DMS153 treated with DMSO at 0.1 percent for 48 hours (cell line): ENCODE measurements at regions not wholly inside any gene's neighbourhood (a gene's known extent, or its start where the extent isn't known, plus 50 kb on each side); places are given as distances from the start of the nearest gene placed in this dataset.

Source experiments
- DNase-seq: peaks from one replicate; lab custom pipeline; 2025; ENCODE audit not compliant: unreplicated experiment; lab: John Stamatoyannopoulos, UW

GRCh38 chr3:55183201-55183600, 255.3 kb upstream of the LRTM1 start:
- no peak for DNase-seq

- no peak for DNase-seq
Observed at GRCh38 chr3:55180936-55181535, 253.2 kb upstream of the LRTM1 start.

GRCh38 chr3:55180161-55180560, 252.3 kb upstream of the LRTM1 start:
- DNase-seq, result no peak

GRCh38 chr3:55178336-55178735, 250.5 kb upstream of the LRTM1 start:
- no peak for DNase-seq

- DNase-seq, result no peak
Observed at GRCh38 chr3:55177749-55178148, 249.9 kb upstream of the LRTM1 start.

GRCh38 chr3:55175423-55175822, 247.6 kb upstream of the LRTM1 start:
- DNase-seq, result no peak

GRCh38 chr3:55174747-55175146, 246.9 kb upstream of the LRTM1 start:
- DNase-seq, result no peak

- no peak for DNase-seq
Observed at GRCh38 chr3:55173504-55173903, 245.6 kb upstream of the LRTM1 start.

- no peak for DNase-seq
Observed at GRCh38 chr3:55172913-55173312, 245.1 kb upstream of the LRTM1 start.

GRCh38 chr3:55170444-55170843, 242.6 kb upstream of the LRTM1 start:
- no peak for DNase-seq

- DNase-seq, result no peak
Observed at GRCh38 chr3:55169608-55170072, 241.8 kb upstream of the LRTM1 start.

- DNase-seq, result no peak
Observed at GRCh38 chr3:55169161-55169560, 241.3 kb upstream of the LRTM1 start.

GRCh38 chr3:55167586-55168317, 239.9 kb upstream of the LRTM1 start:
- DNase-seq, result no peak

- no peak for DNase-seq
Observed at GRCh38 chr3:55166576-55167555, 239.0 kb upstream of the LRTM1 start.

- no peak for DNase-seq
Observed at GRCh38 chr3:55165704-55166405, 238.0 kb upstream of the LRTM1 start.

- no peak for DNase-seq
Observed at GRCh38 chr3:55165278-55165677, 237.4 kb upstream of the LRTM1 start.

GRCh38 chr3:55164876-55165275, 237.0 kb upstream of the LRTM1 start:
- DNase-seq, result no peak

- DNase-seq, result no peak
Observed at GRCh38 chr3:55164191-55164590, 236.3 kb upstream of the LRTM1 start.

- DNase-seq, result no peak
Observed at GRCh38 chr3:55163421-55163820, 235.6 kb upstream of the LRTM1 start.

GRCh38 chr3:55162031-55162795, 234.4 kb upstream of the LRTM1 start:
- DNase-seq, result no peak
